Erythroblast (primary cell): ENCODE measurements at regions not wholly inside any gene's neighbourhood (a gene's known extent, or its start where the extent isn't known, plus 50 kb on each side); places are given as distances from the start of the nearest gene placed in this dataset.

Experiments
- GATA1 ChIP-seq: IDR thresholded peaks from 2 replicates; pipeline ENCODE4 v1.6.1; 2011; ENCODE audit warnings: low read depth, mild to moderate bottlenecking, control low read depth, low read length, moderate library complexity
- POLR2A ChIP-seq: IDR thresholded peaks from 2 replicates; pipeline ENCODE4 v1.6.1; 2011; ENCODE audit warnings: mild to moderate bottlenecking, low read length

DNA sequence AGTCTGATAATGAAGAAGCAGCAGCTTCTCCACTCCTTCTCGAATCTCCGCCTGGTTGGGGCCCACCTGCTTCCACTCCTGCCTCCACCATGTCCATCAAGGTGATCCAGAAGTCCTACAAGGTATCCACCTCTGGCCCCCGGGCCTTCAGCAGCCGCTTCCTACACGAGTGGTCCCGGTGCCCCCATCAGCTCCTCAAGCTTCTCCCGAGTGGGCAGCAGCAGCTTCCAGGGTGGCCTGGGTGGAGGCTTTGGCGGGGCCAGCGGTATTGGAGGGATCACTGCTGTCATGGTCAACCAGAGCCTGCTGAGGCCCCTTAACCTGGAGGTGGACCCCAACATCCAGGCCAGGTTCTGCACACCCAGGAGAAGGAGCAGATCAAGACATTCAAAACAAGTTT lies 381.0 kb upstream of the USP15 start:
- TF ChIP-seq POLR2A, result no peak
- TF ChIP-seq GATA1, result no peak
